ENCODE measurements at regions not wholly inside any gene's neighbourhood (a gene's known extent, or its start where the extent isn't known, plus 50 kb on each side); places are given as distances from the start of the nearest gene placed in this dataset.

DNA sequence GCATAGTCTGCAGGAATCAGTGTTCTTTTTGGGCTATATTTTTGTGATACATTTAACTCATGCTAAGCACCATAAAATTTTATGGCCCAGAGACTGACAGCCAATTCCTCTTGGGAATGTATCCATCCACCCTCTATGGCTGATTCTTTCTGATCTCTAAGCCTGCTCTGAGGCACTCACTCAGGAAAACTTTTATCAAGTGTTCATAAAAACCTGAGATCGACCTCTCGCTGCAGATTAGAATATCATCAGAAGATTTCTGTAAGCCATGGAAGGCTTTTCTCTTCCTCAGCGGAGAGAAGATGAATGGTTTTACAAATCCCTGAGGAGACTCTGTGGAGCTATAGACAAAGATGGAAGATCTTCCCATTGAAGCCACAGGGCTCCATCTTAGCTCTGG is 489.8 kb upstream of the GHITM start:
- ATAC-seq (ENCODE audit: low FRiP score) = no peak

GRCh38 chr10:83654689-83655088 is 484.6 kb upstream of the GHITM start:
- DNase-seq (ENCODE audit: low spot score) = no peak
- TF ChIP-seq CTCF (IDR thresholded peaks at IDR 0.05) = no peak
- ATAC-seq (ENCODE audit: low FRiP score) = no peak

More for the DNA sequence above, 489.8 kb upstream of the GHITM start:
- DNase-seq (ENCODE audit: low spot score) = no peak
- TF ChIP-seq CTCF (IDR thresholded peaks at IDR 0.05) = no peak

DNA sequence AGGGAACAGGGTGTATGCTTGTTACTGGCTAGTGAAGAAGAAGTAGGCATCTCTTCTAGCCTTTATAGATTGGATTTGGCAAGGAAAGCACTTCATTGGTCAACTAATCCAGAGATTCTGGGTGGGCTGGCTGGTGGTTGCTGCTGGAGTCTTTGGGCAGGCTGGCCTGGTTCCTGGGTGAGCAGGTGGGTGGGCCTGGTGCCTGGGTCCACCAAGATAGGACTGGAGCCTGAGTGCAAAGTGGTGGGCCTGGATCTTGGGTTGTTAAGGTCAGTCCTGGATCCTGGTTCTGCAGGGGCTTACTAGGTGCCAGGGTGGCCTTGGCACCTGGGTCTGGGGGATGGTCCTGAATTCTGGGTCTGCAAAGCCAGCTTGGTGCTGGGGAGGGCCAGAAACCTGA is 482.4 kb upstream of the GHITM start:
- no peak for ATAC-seq (ENCODE audit: low FRiP score)
- no peak for DNase-seq (ENCODE audit: low spot score)
- TF ChIP-seq CTCF (IDR thresholded peaks at IDR 0.05) = no peak

GRCh38 chr10:83657487-83657886 is 481.8 kb upstream of the GHITM start:
- no peak for TF ChIP-seq CTCF (IDR thresholded peaks at IDR 0.05)
- DNase-seq (ENCODE audit: low spot score) (no peak), ATAC-seq (ENCODE audit: low FRiP score) (no peak)

DNA sequence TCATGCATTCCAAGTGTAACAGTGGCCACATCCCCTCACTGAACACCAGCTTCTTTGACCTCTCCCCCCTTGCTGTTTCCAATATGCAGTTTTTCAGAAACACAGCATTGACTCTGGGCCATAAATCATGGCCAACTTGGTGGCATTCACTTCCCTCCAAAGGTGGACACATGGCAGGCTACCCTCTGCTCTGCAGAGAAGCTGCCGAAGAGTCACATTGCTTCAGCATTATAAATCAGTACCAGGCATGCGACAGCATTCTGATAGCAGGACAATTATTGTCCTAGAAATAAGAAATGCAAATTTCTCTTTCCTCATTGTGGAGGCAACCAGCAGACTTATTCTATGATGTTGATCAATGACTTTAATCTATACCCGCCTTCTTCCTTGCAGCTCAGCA is 475.4 kb upstream of the GHITM start:
- TF ChIP-seq CTCF (IDR thresholded peaks at IDR 0.05) = no peak
- no peak for DNase-seq (ENCODE audit: low spot score)
- no peak for ATAC-seq (ENCODE audit: low FRiP score)

DNA sequence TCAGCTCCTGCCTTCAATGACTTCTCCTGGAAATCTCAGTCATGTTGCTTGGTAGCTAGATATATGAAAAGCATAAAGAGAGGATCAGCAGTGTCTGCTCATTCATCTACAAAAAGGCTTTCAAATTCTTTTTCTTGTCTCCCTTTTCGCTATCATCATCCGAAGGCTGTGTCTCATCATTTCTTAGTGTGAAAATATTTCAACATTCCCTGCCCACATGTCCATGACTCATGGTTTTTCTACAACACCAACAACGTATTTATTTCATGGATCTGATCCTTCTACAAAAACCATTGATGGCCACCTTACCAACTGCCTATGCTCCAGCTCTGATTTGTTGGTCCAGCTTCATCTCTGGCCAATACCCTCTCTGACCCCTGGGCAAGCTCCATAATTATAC is 472.5 kb upstream of the GHITM start:
- no peak for TF ChIP-seq CTCF (IDR thresholded peaks at IDR 0.05)
- DNase-seq (ENCODE audit: low spot score) (no peak), ATAC-seq (ENCODE audit: low FRiP score) (peak; percentile 44)

- DNase-seq (ENCODE audit: low spot score) (no peak), ATAC-seq (ENCODE audit: low FRiP score) (no peak)
- no peak for TF ChIP-seq CTCF (IDR thresholded peaks at IDR 0.05)
These were observed 471.7 kb upstream of the GHITM start for GRCh38 chr10:83667594-83667993.
